ENCODE measurements at regions not wholly inside any gene's neighbourhood (a gene's known extent, or its start where the extent isn't known, plus 50 kb on each side); places are given as distances from the start of the nearest gene placed in this dataset.

DNA sequence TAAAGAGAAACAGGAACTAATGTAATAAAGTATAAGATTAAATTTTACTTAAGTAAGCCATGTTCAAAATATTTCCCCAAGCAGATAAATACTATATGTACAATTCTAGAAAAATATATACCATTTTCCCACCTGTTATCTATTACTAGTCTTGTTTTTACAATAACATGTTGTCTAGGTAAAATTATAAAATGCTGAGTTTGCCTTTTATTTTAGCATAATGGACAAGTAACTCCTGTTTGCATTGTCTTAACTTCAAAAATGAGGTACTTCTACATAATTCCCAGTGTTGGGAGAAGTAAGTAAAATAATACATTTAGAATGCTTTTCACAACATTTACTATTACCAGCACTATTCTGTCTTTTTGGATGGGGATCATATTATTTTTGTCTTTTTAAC, 800.5 kb downstream of the SLITRK6 start:
- TF ChIP-seq, protein P1, sequence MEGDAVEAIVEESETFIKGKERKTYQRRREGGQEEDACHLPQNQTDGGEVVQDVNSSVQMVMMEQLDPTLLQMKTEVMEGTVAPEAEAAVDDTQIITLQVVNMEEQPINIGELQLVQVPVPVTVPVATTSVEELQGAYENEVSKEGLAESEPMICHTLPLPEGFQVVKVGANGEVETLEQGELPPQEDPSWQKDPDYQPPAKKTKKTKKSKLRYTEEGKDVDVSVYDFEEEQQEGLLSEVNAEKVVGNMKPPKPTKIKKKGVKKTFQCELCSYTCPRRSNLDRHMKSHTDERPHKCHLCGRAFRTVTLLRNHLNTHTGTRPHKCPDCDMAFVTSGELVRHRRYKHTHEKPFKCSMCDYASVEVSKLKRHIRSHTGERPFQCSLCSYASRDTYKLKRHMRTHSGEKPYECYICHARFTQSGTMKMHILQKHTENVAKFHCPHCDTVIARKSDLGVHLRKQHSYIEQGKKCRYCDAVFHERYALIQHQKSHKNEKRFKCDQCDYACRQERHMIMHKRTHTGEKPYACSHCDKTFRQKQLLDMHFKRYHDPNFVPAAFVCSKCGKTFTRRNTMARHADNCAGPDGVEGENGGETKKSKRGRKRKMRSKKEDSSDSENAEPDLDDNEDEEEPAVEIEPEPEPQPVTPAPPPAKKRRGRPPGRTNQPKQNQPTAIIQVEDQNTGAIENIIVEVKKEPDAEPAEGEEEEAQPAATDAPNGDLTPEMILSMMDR (IDR thresholded peaks at IDR 0.05) = no peak
- TF ChIP-seq POLR2AphosphoS5 (IDR thresholded peaks at IDR 0.05) (no peak), POLR2A (IDR thresholded peaks at IDR 0.05) (no peak)

All from breast epithelium (tissue), 3 donors.